Bronchial epithelial cell (primary cell): ENCODE measurements at regions not wholly inside any gene's neighbourhood (a gene's known extent, or its start where the extent isn't known, plus 50 kb on each side); places are given as distances from the start of the nearest gene placed in this dataset.

ENCODE experiments used
- DNase-seq: peaks from one replicate; pipeline ENCODE4 v3.0.0-alpha.2; 2010; ENCODE audit warnings: low read depth
- FAIRE-seq: peaks from 2 replicates; lab custom pipeline; 2011; peaks lifted over from hg19 to GRCh38; lab: Jason Lieb, UNC
- H3K27me3 ChIP-seq: 2 replicates; pipeline ENCODE4 v1.5.1; 2011; ENCODE audit warnings: low read length; ENCODE audit not compliant: control insufficient read depth, insufficient read depth
- H3K36me3 ChIP-seq: 2 replicates; pipeline ENCODE4 v1.5.1; 2011; ENCODE audit warnings: low read length; ENCODE audit not compliant: control insufficient read depth, insufficient read depth
- H3K4me3 ChIP-seq: 2 replicates; pipeline ENCODE4 v1.5.1; 2011; ENCODE audit warnings: mild to moderate bottlenecking, low read depth, low read length, control low read depth
- CTCF ChIP-seq: IDR thresholded peaks from 2 replicates; pipeline ENCODE4 v1.5.1; 2011; ENCODE audit warnings: mild to moderate bottlenecking, moderate library complexity, low read length, control low read depth, inconsistent platforms; ENCODE audit not compliant: insufficient read depth, severe bottlenecking

- no peak for FAIRE-seq
- no peak for DNase-seq
- TF ChIP-seq CTCF, result no peak
- H3K27me3 ChIP-seq, result no peaks in the 10 kb centered on the region
- H3K36me3 ChIP-seq, result no peaks in the 10 kb centered on the region
- H3K4me3 ChIP-seq, result no peak overlapping the region
These were observed 159.0 kb upstream of the MPHOSPH6 start for GRCh38 chr16:82328881-82329469.

DNA sequence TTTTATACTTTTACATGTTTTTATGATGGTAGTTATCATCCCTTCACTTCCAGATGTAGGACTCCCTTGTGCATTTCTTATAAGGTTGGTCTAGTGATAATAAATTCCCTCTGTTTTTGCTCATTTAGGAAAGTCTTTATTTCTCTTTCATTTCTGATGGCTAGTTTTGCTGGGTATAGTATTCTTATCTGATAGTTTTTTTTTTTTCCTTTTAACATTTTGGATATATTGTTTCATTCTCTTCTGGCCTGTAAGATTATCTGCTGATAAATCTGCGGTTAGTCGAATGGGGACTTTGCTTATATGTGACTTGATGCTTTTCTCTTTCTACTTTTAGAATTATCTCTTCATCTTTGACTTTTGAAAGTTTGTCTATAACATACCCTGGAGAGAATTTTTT, 153.1 kb upstream of the MPHOSPH6 start:
- H3K4me3 ChIP-seq, result no peak overlapping the region
- no peak for TF ChIP-seq CTCF
- H3K36me3 ChIP-seq, result no peaks in the 10 kb centered on the region
- DNase-seq (no peak), FAIRE-seq (no peak)
- no peaks in the 10 kb centered on the region for H3K27me3 ChIP-seq

- DNase-seq (peak; percentile 28), FAIRE-seq (no peak)
- Histone ChIP-seq H3K4me3 (no peak overlapping the region), H3K27me3 (no peaks in the 10 kb centered on the region), H3K36me3 (no peaks in the 10 kb centered on the region)
- TF ChIP-seq CTCF, result no peak
These were observed 152.2 kb upstream of the MPHOSPH6 start for GRCh38 chr16:82322177-82322576.

- DNase-seq (no peak), FAIRE-seq (no peak)
- Histone ChIP-seq H3K36me3 (no peaks in the 10 kb centered on the region), H3K4me3 (no peak overlapping the region), H3K27me3 (no peaks in the 10 kb centered on the region)
- no peak for TF ChIP-seq CTCF
These were observed 149.0 kb upstream of the MPHOSPH6 start for GRCh38 chr16:82319038-82319437.

DNA sequence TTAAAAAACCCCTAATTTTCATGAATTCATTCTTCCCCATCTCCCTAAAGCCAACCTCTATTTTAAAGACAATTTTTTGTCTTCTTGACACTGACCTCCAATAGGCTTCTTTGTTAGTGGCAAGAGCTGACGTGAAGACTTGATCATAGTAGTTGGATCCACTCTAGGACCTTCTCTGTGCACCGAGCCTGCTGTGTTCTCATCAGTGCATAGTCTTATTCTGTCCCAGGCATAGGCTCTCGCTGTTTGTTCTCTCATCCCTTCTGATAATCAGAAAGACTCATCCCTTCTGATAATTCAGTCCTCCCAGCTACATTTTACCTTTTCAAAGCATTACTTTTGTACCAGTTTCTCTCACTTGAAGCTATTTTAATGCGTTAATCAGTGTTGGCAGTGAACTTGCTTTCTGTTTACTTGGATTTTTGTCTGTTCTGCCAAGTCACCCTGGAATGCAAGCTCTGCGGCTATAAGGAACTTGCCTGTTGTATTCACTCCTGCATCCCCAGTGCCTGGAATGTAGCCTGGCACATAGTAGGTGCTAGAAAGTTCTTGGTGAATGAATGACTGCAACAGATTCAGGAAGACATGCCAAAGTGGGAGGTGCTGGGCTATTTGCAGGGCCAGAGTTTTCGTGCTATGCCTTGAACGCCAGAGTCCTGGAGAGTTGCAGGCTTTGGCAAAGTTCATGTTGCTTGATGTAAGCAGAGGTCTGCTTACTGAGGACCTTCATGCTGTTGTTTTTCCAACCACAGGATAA, 147.6 kb upstream of the MPHOSPH6 start:
- FAIRE-seq, result no peak
- Histone ChIP-seq H3K36me3 (no peaks in the 10 kb centered on the region), H3K4me3 (no peak overlapping the region), H3K27me3 (no peaks in the 10 kb centered on the region)
- no peak for DNase-seq
- TF ChIP-seq CTCF, result no peak
